Prostate gland (tissue), 2 donors: ENCODE measurements at regions not wholly inside any gene's neighbourhood (a gene's known extent, or its start where the extent isn't known, plus 50 kb on each side); places are given as distances from the start of the nearest gene placed in this dataset.

Experiments
- DNase-seq: peaks from one replicate; pipeline ENCODE4 v3.0.0-alpha.2; 2019; ENCODE audit warnings: low spot score
- H3K27ac ChIP-seq, 2 donors: fragments of 200-600 bp; sonication (generic); 2 replicates each; pipeline ENCODE4 v1.5.1; 2017 to 2019
- H3K27me3 ChIP-seq: fragments of 200-600 bp; sonication (generic); replicated peaks from 2 replicates; pipeline ENCODE4 v1.5.1; 2019; ENCODE audit not compliant: insufficient read depth
- H3K36me3 ChIP-seq, 2 donors: fragments of 200-600 bp; sonication (generic); 1 replicate in 1 of 2; 2 replicates in 1 of 2; pipeline versions ENCODE4 v1.5.1 to v1.8.1; 2017 to 2019
- H3K4me1 ChIP-seq: fragments of 200-600 bp; sonication (generic); replicated peaks from 2 replicates; pipeline ENCODE4 v1.5.1; 2019
- H3K4me3 ChIP-seq, 2 donors: fragments of 200-600 bp; sonication (generic); 2 replicates each; pipeline ENCODE4 v1.5.1; 2017 to 2019
- H3K9me3 ChIP-seq: fragments of 200-600 bp; sonication (generic); 2 replicates; pipeline ENCODE4 v1.5.1; 2017
- POLR2A ChIP-seq: fragments of 450-650 bp; IDR thresholded peaks from one replicate; pipeline ENCODE4 v1.6.1; 2016; ENCODE audit warnings: antibody characterized with exemption, mild to moderate bottlenecking
- POLR2AphosphoS5 ChIP-seq: sonication (generic); formaldehyde crosslinking; IDR thresholded peaks from one replicate; pipeline ENCODE4 v1.6.1; 2017; ENCODE audit warnings: antibody characterized with exemption
- WGBS: methylation state at CpG from one replicate; pipeline ENCODE4 v1.1.5; 2018; 5-methylcytosine and 5-hydroxymethylcytosine counted together
- intact Hi-C: fragments of 100-400 bp; cut with DNase I; formaldehyde crosslinking; loops from one replicate; pipeline ENCODE4 v1.14.2; 2022
- TF ChIP-seq, protein P1 (sequence below), 4 experiments: fragments of 200-600 bp in 2 of 4; fragments of 450-650 bp in 2 of 4; sonication (generic) in 2 of 4; IDR thresholded peaks; 1 replicate in 3 of 4; 2 replicates in 1 of 4; pipeline ENCODE4 v1.5.1; 2016 to 2019; ENCODE audit warnings: antibody characterized with exemption in 4 of 4, mild to moderate bottlenecking in 2 of 4, moderate library complexity in 2 of 4

DNA sequence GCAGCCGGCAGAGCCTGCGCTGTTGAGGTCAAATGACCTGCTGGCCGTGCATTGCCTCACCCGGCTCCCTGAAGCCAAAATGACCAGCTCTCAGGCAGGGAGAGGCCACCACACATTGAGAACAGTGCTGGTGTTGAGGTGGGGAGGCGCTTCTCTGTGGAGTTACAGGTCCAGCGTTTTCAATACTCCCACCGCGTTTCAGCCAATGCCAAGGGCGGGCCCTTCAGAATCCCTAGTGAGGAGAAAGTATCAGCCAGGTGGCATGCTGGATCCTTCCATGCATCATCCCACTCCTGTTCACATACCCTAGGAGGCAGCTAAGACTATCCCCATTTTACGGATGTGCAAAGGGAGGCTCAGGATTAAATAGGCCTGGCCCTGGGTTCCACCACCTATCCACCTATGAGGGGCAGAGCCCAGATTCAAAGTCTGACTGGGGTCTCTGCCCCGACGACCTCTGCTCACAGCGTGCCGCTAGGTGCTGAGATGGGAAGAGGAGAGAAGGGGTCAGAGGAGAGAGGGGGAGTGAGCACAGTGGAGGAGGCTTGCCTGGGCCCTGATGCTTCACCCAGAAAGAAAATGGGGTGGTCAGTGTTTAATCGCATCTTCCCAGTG lies 137.6 kb upstream of the ID2 start:
- Histone ChIP-seq H3K9me3 (no peaks in the 10 kb centered on the region), H3K4me3 (no peak overlapping the region), H3K27me3 (no peaks in the 10 kb centered on the region), H3K4me1 (peaks cover 5% of the 10 kb centered on the region), H3K36me3 (no peaks in the 10 kb centered on the region), H3K27ac (no peak overlapping the region)
- intact Hi-C loops = no loop called here
- no peak for DNase-seq
- TF ChIP-seq, protein P1, sequence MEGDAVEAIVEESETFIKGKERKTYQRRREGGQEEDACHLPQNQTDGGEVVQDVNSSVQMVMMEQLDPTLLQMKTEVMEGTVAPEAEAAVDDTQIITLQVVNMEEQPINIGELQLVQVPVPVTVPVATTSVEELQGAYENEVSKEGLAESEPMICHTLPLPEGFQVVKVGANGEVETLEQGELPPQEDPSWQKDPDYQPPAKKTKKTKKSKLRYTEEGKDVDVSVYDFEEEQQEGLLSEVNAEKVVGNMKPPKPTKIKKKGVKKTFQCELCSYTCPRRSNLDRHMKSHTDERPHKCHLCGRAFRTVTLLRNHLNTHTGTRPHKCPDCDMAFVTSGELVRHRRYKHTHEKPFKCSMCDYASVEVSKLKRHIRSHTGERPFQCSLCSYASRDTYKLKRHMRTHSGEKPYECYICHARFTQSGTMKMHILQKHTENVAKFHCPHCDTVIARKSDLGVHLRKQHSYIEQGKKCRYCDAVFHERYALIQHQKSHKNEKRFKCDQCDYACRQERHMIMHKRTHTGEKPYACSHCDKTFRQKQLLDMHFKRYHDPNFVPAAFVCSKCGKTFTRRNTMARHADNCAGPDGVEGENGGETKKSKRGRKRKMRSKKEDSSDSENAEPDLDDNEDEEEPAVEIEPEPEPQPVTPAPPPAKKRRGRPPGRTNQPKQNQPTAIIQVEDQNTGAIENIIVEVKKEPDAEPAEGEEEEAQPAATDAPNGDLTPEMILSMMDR (IDR thresholded peaks at IDR 0.05) = no peak
- no peak for TF ChIP-seq POLR2AphosphoS5
- no peak for TF ChIP-seq POLR2A
- 89% methylated on average over 15 of the region's 15 CpGs for WGBS

DNA sequence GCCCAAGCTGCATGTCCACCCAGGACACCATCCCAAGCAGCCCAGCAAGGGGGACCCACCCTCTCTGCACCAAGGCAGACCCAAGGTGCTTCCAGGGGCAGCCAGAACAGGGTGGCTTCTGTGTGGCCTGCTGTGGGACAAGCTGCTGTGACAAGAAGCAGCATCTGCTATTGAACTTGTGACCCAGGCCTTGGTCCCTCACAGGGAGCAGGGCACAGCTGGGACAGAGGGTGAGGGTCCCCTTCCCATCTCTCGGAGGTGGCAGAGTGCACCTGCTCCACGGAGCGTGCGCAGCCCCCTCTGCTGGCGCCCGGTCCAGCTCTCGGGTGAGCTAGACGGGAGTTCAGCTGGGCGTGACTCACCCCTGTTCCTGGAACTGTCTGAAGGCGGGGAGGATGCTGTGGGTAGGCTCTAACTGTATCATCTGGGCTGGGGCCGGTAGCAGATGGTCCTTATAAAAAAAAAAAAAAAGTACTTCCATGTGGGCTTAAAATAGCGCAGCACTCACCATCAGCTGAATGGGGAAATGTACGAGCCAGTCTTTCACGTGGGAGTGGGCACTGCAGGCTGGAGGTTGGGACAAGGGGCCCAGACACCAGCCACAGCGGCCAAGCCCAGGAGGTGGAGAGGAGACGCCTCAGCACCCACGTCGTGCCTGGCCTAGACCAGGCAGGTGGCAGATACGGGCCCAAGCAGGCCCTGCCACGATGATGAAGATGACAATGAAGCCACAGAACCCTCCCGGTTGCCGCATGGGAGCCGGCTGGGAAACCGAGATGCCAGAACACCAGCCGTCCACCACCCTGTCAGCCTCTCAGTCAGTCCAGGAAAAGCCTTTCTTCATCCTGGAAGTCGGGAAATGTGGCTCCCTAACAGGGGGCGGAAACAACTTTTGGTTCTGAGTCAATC lies 136.8 kb upstream of the ID2 start:
- Histone ChIP-seq H3K27me3 (no peaks in the 10 kb centered on the region), H3K36me3 (no peaks in the 10 kb centered on the region), H3K9me3 (no peaks in the 10 kb centered on the region), H3K27ac (no peak overlapping the region), H3K4me1 (no peaks in the 10 kb centered on the region), H3K4me3 (no peak overlapping the region)
- TF ChIP-seq POLR2A (no peak), POLR2AphosphoS5 (no peak)
- TF ChIP-seq, protein P1 (IDR thresholded peaks at IDR 0.05) = no peak
- intact Hi-C loops = no loop called here
- DNase-seq = no peak
- WGBS = 71% methylated on average over 27 of the region's 27 CpGs

DNA sequence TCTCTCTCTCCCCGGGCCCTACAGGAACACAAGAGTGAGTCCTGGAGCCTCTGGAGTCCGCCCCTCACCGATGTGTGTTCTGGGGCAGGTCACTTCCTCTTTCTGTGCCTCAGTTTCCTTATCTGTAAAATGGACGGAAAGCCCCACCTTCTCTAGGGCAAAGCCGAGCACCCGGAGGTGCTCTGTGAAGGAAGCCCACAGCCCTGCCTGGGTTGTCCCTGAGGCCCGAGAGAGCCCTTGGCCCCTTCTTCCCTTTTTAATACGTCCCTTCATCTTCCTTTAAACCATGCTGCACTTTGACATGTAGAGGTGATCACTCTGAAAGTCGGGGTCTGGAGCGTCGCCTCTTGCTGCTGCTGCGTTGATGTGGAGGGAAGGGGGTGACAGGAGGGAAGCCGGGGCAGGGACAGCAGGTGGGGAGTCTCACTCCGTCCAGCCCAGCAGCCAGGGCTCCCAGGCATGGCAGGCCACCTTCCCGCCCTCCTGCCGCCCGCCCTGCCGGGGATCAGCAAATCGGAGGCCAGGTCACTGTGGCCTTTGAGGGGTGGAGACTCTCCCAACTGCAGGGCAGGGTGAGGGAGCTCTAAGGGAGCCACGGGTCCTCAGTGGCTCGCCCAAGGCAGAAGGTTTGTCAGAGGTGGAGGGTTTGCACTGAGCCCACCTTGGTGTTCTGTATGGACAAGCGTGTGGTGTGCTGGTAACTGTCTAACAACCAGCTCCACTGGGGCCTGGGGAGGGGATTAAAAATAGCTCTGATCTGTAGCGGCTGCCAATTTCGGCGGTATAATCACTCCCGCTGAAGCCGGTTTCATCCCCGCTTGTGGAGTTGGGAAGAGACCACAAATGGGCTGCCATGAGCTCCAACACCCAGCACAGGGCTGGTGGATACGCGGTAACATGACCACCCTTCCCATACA lies 135.9 kb upstream of the ID2 start:
- no peaks in the 10 kb centered on the region for H3K36me3 ChIP-seq
- 94% methylated on average over 29 of the region's 30 CpGs for whole genome bisulfite sequencing
- no peaks in the 10 kb centered on the region for H3K27me3 ChIP-seq
- DNase-seq = no peak
- intact Hi-C loops = no loop called here
- no peaks in the 10 kb centered on the region for H3K4me1 ChIP-seq
- no peaks in the 10 kb centered on the region for H3K9me3 ChIP-seq
- H3K4me3 ChIP-seq = no peak overlapping the region
- no peak overlapping the region for H3K27ac ChIP-seq
- TF ChIP-seq, protein P1 (IDR thresholded peaks at IDR 0.05) = no peak
- TF ChIP-seq POLR2A (no peak), POLR2AphosphoS5 (no peak)

DNA sequence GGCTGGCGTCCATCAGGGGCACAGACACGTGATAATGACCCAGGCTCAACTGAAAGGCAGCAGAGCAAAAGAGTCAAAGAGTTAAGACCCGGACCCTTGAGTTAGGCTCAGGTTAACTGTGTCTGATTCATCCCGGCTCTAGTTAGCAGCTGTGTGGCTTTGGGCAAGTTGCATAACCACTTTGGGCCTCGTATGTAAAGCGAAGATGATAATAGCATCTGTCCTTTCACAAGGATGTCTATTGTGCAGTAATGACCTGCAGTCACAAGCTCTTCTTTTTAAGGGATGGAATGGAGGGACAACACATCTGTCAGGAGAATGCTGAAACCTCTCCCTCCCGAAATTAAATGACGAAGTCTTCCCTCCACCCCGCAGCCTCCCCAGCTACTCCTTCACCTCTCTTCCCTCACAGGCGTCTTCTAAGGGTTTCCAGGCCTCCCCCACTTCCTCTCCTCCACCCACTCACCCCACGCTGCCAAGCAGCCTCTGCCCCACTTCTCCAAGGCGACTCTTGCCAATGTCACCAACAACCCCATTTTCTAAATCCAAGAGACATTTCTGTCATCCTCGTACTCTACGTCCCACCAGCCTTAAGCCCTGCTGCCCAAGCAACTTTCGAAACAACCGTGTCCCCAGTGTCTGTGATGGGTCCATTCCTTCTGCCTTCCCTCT lies 135.1 kb upstream of the ID2 start:
- Histone ChIP-seq H3K4me3 (no peak overlapping the region), H3K4me1 (no peaks in the 10 kb centered on the region), H3K36me3 (no peaks in the 10 kb centered on the region), H3K27ac (no peak overlapping the region), H3K27me3 (no peaks in the 10 kb centered on the region), H3K9me3 (no peaks in the 10 kb centered on the region)
- no peak for DNase-seq
- WGBS = 85% methylated on average over 16 of the region's 16 CpGs
- intact Hi-C loops = no loop called here
- TF ChIP-seq POLR2A = no peak
- TF ChIP-seq POLR2AphosphoS5 = no peak
- TF ChIP-seq, protein P1 (IDR thresholded peaks at IDR 0.05) = no peak
